CD4-positive, alpha-beta T cell treated with Interleukin-6 for 4 hours (primary cell): ENCODE measurements at regions not wholly inside any gene's neighbourhood (a gene's known extent, or its start where the extent isn't known, plus 50 kb on each side); places are given as distances from the start of the nearest gene placed in this dataset.
"Not testable (repeated sequence)": the region's sequence is repeated elsewhere in the genome, so short reads cannot be mapped to it uniquely, and the experiment has no call there.

Source experiments
- DNase-seq: peaks from one replicate; pipeline ENCODE4 v3.0.0-alpha.2; 2020; ENCODE audit warnings: mixed read lengths

DNA sequence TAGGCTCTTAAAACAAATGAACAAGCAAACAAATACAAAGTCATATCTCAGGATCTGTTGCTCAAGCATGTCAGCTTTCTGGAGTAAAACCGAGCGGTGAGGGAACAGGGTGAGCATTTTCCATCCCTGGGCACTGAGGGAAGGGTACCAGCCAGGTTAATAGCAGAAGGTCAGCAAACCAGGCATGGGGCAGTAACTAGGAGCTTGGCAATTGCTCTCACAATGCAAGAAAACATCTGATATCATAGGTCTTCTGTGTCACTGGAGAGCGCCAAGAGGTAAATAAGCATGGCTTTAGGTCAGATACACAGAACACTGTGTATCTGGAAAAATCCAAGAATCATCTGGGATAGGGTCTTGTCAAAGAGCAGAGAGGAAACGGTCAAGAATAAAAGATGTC, 521.7 kb upstream of the AUTS2 start:
- no peak for DNase-seq

DNA sequence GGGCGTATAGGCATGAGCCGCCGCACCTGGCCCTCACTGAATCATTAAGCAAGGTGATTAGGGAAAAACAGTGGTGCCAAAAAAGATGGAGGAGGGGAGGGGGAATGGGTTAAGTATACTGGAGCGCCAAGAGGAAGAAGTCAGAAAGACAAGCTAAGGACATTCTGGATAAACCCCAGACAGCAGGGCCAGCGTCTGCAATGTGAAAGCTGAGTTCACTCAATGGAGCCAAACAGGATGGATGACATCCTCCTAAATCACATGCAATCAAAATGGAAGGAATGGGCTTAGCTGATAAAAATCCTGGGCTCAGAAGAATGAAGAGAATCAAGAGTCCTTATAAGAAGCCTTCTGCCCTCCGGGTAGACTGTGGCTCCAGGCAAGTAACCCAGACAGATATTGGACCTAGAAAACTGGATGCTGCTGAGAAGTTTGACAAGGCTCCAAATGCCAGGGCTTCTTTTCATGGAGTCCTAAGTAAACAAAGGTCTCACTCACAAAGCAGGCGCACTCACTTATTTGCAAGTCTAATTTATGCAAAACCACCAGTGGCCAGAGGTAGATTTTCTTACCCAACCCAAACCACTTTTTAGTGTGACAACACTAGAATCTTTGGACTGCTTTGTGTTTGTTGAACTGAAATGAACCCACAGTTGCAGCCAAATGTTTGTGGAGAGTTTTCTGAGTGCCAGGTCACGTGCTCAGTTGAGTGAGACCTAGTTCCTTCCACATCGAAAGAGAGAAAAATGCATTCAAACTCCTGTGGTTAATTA, 519.1 kb upstream of the AUTS2 start:
- DNase-seq, result no peak

DNA sequence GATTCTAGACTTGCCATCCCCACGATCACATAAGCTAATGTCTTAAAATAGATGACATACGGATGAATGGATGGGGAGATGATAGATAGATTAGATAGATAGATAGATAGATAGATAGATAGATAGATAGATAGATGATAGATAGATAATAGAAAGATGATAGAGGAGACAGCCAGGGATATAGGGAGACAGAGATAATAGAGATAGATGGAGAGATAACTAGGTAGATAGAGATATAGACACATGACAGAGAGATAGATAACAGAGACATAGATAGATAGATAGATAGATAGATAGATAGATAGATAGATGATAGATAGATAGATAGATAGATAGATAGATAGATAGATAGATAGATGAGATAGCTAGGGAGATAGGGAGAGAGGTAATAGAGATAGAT, 511.0 kb upstream of the AUTS2 start:
- DNase-seq, result not testable (repeated sequence)

DNA sequence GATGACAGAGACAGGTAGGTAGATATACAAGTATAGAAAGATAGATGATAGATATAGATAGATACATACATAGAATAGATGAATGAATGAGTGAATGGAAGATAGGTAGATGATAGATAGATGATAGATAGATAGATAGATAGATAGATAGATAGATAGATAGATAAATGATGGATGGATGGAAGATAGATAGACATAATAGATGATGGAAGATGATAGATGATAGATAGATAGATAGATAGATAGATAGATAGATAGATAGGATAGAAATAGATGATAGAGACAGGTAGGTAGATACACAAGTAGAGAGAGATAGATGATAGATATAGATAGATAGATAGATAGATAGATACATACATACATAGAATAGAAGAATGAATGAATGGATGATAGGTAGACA, 510.1 kb upstream of the AUTS2 start:
- DNase-seq, result no peak

DNA sequence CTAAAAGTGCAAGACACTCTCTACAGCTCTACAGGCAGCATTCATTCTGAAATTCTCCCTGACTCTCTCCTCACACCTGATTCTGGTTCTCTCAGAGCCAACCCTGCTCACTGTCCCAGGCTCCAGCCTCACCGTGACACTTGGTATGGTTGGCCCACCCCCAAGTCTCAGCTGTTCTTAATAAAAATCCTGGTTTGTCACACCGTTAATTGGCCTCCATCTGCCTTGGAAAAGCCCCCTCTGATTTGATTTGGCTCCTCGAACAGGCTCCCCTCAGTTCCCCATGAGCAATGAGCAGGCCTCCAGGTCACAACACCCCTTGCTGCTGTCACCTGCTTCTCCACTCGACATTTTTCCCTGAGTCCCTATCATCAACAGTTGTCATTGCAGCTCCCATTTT, 507.3 kb upstream of the AUTS2 start:
- DNase-seq, result no peak

DNA sequence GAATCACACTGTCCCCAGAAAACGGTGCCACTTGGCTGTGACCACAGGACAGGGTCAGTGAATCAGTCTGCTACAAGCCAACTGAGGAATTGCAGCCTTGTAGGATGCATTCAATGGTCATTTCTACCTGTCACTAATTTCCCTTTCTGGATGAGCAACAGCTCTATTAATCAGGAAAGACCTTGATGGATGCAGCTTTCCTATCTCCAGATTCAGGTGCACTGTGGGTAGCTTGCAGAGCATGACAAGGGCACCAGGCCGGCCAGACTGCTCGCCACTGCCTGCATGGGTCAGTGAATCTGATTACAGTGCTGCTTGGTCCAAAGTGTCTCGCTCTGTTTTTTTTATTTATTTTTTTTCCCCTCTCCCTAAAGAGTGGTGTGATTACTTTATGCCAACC, 506.8 kb upstream of the AUTS2 start:
- no peak for DNase-seq

DNA sequence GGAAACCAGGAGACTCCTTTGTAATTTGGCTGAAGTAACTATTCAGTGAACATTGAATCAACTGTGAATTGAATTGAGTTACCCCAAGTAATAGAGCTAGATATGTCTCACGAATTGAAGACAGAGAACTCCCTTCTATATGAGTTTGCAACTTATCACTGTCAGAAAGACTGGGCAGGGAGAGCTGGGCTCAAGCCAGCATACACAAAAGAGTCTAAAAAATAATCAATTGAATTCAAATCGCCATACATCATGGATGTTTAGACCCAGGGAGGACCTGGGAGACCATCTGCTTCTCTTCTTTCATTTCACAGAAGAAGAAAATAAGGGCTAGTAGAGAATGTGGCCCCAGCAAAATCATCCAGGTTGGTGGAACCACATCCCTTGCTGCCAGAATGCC, 503.1 kb upstream of the AUTS2 start:
- no peak for DNase-seq

DNA sequence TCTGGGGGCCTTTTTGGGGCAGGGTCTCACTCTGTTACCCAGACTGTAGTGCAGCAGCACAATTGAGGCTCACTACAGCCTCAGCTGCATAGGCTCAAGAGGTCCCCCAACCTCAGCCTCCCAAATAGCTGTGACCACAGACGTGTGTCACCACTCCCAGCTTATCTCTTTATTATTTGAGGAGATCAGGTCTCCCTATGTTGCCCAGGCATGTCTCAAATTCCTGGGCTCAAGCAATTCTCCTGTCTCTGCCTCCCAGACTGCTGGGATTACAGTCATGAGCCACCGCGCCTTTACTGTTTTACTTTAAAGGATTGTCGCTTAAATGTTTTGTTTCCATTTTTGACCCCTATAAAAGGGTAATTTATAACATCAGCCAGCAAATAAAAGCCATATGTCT, 502.6 kb upstream of the AUTS2 start:
- DNase-seq, result no peak

DNA sequence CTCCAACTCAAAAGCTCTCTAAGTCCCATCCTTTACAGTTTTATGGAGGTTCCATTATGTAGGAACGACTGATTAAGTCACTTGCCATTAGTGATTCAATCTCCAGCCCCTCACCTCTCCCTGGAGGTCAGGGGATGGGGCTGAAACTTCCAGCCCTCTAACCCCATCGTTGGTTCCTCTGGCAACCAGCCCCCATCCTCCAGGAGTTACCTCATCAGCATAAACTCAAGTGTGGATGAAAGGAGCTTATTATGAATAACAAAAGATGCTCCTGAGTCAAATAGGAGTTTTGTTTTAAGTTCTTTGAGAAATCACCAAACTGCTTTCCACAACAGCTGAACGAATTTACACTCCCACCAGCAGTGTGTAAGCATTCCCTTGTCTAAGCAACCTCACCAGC, 494.3 kb upstream of the AUTS2 start:
- no peak for DNase-seq

DNA sequence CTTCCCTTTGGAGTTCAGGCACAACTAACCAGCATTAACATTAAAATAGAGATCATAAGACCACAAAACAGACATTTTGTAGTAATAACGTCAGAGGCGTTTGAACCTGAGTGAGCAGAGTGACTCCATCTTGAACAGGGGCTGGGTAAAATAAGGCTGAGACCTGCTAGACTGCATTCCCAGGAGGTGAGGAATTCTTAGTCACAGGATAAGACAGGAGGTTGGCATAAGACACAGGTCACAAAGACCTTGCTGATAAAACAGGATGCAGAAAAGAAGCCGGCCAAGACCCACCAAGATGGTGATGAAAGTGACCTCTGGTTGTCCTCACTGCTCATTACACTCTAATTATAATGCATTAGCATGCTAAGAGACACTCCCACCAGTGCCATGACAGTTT, 493.2 kb upstream of the AUTS2 start:
- DNase-seq, result no peak

DNA sequence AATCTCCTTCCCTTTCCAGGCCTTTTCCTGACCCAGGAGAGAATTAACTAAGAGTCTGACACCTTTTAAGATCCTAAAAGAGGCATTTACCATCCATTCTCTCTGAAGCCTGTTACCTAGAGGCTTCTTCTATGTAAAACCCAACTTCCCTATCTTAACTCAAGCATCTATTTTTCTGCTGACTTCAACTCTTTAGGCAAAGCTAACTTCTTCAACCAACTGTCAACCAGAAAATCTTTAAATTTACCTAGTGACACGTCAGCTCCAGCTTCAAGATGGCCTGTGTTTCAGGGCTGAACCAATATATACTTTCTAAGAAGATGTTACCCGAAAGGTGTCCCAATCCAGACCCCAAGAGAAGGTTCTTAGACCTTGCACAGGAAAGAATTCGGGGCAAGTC, 492.3 kb upstream of the AUTS2 start:
- no peak for DNase-seq

DNA sequence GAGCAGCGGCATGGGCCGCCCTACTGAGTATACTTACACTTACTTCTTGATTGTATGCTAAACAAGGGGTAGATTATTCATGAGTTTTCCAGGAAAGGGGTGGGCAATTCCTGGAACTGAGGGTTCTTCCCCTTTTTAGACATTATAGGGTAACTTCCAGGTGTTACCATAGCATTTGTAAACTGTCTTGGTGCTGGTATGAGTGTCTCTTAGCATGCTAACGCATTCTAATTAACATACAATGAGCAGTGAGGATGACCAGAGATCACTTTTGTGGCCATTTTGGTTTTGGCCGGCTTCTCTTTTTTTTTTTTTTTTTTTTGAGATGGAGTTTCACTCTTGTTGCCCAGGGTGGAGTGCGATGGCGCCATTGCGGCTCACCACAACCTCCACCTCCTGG, 491.8 kb upstream of the AUTS2 start:
- DNase-seq, result not testable (repeated sequence)

DNA sequence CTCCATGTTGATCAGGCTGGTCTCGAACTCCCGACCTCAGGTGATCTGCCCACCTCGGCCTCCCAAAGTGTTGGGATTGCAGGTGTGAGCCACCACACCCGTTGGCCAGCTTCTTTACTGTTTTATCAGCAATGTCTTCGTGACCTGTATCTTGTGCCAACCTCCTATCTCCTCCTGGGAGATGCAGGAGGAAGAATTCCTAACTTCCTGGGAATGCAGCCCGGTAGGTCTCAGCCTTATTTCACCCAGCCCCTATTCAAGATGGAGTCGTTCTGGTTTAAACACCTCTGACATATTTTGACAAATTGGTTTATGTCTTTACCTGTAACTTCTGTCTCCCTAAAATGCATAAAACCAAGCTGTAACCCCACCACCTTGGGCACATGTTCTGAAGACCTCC, 491.3 kb upstream of the AUTS2 start:
- DNase-seq, result not testable (repeated sequence)

DNA sequence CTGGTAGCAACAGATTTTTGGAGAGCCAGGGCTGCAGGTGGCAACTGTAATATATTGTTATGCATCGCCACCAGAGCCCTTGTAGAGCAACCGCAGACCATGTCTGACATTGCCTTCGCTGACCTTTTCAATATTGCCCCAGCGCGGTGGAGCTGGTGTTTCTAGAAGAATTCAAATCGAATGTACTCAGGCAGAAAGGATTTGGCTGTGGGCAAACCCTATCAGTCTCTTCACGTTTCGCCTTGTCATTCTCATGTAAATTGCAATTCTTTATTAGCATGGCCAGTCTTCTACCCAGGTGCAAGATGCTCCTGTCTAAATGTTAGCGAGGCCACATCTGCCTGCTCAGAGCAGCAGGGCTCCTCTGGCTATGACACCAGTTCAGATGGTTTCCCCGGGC, 490.2 kb upstream of the AUTS2 start:
- DNase-seq, result no peak

DNA sequence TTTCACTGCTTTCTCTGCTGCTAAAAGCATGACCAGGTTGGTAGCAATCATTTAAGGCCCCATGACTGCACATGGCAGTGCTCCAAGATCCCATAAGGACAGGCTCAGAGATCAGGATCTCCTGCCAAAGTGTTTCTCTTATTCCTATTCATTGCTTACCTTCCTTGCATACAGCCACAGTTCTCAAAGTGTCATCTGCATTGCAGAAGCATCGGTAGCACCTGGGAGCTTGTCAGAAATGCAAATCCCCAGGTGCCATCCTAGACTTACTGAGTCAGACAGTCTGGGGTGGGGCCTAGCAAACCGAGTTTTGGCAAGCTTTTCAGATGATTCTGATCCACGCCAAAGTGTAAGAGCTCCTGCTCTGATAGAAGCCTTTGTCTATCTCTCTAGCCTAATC, 489.0 kb upstream of the AUTS2 start:
- no peak for DNase-seq

DNA sequence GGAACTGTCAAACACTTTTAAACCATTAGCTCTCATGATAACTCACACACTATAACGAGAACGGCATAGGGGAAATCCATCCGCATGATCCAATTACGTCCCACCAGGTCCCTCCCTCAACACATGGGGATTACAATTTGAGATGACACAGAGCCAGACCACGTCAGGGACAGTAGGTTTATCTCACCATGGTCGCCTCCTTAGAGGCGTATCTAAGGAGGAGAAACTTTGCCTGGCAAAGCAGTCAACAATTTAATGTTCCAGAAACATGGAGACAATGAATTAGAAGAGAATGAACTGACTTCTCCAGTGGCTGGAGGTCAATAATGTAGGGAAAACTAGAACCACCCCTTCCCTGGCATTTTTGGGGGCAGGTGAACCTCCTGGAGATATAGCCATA, 488.4 kb upstream of the AUTS2 start:
- no peak for DNase-seq

DNA sequence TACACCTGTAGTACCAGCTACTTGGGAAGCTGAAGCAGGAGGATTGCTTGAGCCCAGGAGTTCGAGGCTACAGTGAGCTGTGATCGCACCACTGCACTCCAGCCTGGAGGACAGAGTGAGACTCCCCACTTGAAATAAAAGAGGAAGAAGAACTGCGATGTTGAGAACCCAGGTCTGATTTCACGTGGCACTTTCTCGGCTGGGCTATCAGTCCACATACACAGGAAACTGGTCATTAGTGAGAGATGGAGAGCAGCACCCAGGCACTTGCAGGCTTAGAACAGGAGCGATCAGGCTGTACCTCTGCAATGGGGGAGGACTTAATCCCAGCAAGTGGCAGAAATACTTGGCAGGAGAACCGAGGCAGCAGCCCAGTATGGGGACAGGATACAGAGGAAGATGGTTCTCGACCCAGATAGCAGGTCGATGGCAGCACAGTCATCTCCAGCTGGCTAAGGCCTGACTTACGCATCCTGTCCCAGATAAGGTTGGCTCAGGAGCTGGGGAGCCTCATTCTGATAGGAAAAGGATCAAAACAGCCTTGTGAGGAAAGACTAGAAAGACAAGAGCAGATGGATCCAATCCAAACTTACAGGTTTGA, 487.7 kb upstream of the AUTS2 start:
- DNase-seq, result no peak

DNA sequence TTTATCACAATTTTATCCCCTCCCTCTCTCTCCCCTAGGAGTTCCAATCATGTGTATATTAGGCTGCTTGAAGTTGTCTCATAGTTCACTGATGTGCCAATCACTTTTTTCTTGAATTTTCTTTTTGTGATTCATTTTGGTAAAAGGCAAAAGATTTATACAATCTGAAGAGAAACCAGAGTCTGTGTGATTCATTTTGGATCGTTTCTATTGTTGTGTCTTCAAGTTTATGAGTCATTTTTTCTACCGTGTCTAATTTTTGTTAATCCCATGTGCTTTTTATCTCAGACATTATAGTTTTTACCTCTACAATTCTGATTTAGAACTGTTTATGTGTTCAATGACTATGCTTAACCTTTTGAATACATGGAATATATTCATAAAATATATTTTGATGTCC, 483.9 kb upstream of the AUTS2 start:
- DNase-seq, result no peak

DNA sequence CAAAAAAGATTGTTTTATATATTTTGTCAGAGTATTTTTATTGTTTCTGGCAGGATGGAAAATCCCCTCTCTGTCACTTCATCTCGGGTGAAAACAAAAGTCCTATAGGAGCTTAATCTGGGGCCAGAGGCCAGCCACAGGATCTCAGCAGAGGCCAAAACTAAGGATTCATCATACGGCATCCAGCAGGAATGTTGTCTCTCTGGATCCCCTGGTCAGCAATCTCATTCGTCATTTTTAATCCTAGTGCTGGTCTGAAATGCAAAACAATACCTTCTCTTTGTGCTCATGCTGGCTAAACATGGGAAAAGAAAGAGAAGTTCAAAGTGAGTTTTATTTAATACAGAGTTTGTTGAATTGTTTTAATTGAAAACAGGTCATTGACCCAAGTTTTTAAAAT, 482.5 kb upstream of the AUTS2 start:
- no peak for DNase-seq

DNA sequence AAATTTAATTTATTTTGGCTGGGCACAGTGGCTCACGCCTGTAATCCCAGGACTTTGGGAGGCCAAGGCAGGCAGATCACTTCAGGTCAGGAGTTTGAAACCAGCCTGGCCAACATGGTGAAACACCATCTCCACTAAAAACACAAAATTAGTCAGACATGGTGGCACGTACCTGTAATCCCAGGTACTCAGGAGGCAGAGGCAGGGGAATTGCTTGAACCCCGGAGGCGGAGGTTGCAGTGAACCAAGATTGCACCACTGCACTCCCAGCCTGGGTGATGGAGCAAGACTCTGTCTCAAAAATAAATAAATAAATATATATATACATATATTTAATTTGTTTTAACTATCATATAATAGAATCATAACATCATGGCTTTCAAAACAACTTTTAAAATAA, 482.1 kb upstream of the AUTS2 start:
- not testable (repeated sequence) for DNase-seq

DNA sequence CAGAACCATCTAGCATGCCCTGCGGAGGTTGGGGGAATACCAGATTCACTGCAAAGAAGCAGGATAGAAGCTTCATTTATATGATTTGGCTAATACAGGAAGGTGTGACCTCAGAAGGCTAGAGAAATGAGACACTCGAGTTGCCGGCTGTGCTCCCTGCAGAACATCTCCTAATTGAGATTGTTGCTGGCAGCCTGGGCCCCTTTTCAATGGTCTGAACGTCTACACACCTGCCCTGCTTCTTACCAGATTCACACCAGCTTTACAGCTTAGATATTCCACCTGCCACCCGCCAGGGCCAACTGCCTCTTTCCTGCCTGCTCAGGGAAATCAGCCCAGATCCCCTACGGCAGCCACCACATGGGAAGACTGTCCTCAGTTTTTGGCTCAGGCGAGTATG, 475.3 kb upstream of the AUTS2 start:
- DNase-seq, result no peak

DNA sequence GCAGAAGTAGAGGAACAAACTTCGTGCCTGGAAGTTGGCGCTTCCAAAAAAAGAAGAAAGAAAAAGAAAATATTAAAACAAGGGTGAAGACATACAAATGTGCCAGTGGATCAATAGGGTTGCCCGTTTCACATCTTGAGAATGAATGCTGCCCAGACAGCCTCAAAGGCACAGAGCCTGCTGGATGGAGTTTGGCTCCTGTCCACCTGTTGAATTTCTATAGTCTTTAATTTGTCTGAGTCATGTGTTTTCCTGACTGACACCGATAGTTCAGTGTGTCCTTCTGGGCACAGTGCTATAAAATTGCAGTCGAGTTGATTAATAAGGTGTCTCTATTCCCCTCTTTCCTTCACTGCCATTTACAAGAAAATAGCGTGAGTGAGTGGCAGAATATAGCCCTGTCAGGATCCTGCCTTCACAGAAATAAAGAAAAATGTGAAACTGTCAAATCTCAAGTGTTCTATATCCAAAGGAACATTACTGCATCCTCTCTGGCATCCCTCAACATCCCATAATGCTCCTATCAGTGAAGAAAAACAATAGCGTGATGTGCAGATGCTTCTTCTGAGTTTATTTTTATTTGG, 471.3 kb upstream of the AUTS2 start:
- DNase-seq, result no peak

DNA sequence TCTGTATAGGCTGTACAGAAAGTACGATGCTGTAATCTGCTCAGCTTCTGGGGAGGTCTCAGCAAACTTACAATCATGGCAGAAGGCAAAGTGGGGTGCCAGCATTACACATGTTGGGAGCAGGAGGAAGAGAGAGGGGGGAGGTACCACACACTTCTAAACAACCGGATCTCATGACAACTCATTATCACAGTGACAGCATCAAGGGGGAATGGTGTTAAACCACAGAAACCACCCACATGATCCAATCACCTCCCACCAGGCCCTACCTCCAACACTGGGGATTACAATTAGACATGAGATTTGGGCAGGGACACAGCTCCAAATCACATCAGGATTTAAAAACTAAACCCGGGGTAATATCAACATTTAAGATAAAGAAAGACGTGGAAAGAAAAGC, 468.8 kb upstream of the AUTS2 start:
- no peak for DNase-seq

DNA sequence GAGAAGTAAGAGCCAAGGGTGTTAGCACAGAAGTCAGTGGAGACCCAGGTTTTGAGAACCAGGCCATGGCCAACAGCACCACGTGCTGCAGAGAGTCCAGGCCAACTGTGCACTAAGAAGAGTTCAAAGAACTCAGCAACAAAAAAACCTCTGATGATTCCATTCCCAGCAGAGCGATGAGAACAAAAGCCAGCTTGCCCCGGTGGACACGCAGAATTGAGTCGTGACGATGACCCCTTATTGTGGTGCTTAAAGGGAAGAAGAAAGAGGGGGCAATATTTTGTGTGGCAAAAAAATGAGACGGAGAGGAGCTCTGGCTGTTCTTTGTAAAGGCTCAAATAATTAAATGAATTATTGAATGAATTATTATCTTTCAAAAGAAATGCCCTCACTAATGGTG, 468.3 kb upstream of the AUTS2 start:
- no peak for DNase-seq

DNA sequence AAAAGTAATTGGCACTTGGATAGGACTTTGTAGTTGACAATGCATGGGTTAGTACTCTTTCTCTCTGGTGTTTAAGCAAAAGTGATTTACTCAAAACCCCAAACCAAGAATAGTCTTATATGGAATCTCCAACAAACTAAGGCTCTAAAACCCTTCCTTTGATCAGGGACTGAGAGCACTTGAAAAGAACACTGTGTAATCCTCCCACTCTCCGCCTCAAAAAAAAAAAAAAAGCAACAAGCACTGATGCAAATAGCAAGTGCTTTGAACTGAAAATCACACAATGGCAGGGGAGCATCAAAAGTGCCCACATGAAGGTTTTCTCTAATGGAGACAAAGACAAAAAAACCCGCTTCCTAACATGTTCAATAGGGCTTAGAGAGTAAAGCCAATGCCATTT, 467.9 kb upstream of the AUTS2 start:
- no peak for DNase-seq
